Gastrocnemius medialis (tissue), 4 donors: ENCODE measurements at regions not wholly inside any gene's neighbourhood (a gene's known extent, or its start where the extent isn't known, plus 50 kb on each side); places are given as distances from the start of the nearest gene placed in this dataset.

Experiments used
- POLR2A ChIP-seq, 2 donors: fragments of 450-650 bp; IDR thresholded peaks; one replicate each; pipeline ENCODE4 v1.6.1; 2017; ENCODE audit warnings: antibody characterized with exemption in 2 of 2, mild to moderate bottlenecking in 2 of 2, moderate library complexity in 2 of 2
- TF ChIP-seq, protein P1 (sequence below), 5 experiments: fragments of 450-650 bp in 3 of 5; fragments of 200-600 bp in 2 of 5; sonication (generic) in 2 of 5; IDR thresholded peaks in 4 of 5; conservative IDR thresholded peaks in 1 of 5; 1 replicate in 4 of 5; 2 replicates in 1 of 5; pipeline ENCODE4 v1.5.1; 2016 to 2019; ENCODE audit warnings: antibody characterized with exemption in 5 of 5, mild to moderate bottlenecking in 3 of 5, moderate library complexity in 3 of 5

- TF ChIP-seq, protein P1, sequence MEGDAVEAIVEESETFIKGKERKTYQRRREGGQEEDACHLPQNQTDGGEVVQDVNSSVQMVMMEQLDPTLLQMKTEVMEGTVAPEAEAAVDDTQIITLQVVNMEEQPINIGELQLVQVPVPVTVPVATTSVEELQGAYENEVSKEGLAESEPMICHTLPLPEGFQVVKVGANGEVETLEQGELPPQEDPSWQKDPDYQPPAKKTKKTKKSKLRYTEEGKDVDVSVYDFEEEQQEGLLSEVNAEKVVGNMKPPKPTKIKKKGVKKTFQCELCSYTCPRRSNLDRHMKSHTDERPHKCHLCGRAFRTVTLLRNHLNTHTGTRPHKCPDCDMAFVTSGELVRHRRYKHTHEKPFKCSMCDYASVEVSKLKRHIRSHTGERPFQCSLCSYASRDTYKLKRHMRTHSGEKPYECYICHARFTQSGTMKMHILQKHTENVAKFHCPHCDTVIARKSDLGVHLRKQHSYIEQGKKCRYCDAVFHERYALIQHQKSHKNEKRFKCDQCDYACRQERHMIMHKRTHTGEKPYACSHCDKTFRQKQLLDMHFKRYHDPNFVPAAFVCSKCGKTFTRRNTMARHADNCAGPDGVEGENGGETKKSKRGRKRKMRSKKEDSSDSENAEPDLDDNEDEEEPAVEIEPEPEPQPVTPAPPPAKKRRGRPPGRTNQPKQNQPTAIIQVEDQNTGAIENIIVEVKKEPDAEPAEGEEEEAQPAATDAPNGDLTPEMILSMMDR (IDR thresholded peaks at IDR 0.05 in 4 of 5, conservative IDR thresholded peaks at IDR 0.05 in 1 of 5) = no peak
- no peak for TF ChIP-seq POLR2A (IDR thresholded peaks at IDR 0.05)
Observed at GRCh38 chr5:130976493-130976892, 188.6 kb downstream of the HINT1 start.
